HFFc6 (cell line): ENCODE measurements at regions not wholly inside any gene's neighbourhood (a gene's known extent, or its start where the extent isn't known, plus 50 kb on each side); places are given as distances from the start of the nearest gene placed in this dataset.

ENCODE experiments used
- DNase-seq: peaks from one replicate; pipeline ENCODE4 v3.0.0-alpha.2; 2018
- H3K27ac Mint-ChIP-seq: 2 replicates; pipeline ENCODE4 v1.8.0; 2020; ENCODE audit warnings: mild to moderate bottlenecking, mixed read lengths
- H3K27me3 Mint-ChIP-seq: 2 replicates; pipeline ENCODE4 v1.8.0; 2021; ENCODE audit warnings: mild to moderate bottlenecking, moderate library complexity, mixed read lengths; ENCODE audit not compliant: insufficient read depth
- H3K36me3 Mint-ChIP-seq: 2 replicates; pipeline ENCODE4 v1.8.0; 2021; ENCODE audit warnings: low read depth, mixed read lengths
- H3K4me1 Mint-ChIP-seq: 2 replicates; pipeline ENCODE4 v1.8.0; 2020; ENCODE audit warnings: low read depth, mixed read lengths
- H3K4me3 Mint-ChIP-seq: 2 replicates; pipeline ENCODE4 v1.8.0; 2020; ENCODE audit warnings: mild to moderate bottlenecking, moderate library complexity, mixed read lengths
- H3K9me3 Mint-ChIP-seq: 2 replicates; pipeline ENCODE4 v1.8.0; 2020; ENCODE audit warnings: mild to moderate bottlenecking, mixed read lengths
- TF ChIP-seq, protein P1 (sequence below): fragments of 200-600 bp; sonication (generic); IDR thresholded peaks from 2 replicates; pipeline ENCODE4 v1.5.0; 2021; ENCODE audit warnings: antibody characterized with exemption, mild to moderate bottlenecking

DNA sequence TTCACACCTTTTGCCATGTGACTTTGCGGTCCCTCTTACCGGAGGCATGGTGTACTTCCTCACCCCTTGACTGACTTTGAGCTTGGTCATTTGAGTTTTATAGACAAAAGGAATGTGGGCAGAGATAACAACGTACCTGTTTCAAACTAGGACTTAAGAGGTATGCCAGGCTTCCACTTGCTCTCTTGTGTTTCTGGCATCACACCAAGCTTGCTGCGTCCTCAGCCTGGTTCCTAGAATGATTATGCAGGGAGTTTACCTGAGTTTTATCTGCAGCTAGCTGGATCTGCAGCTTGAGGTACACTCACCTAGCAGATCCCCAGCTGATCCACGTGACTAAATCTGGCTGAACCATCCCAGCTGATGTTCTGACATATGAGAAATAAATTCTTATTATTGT is 66.2 kb downstream of the PLK2 start:
- Mint-ChIP-seq H3K4me3 (no peak overlapping the region), H3K27ac (no peak overlapping the region), H3K4me1 (peaks cover 12% of the 10 kb centered on the region), H3K9me3 (no peaks in the 10 kb centered on the region), H3K36me3 (no peaks in the 10 kb centered on the region), H3K27me3 (no peaks in the 10 kb centered on the region; the same call in none of the 2 replicates)
- no peak for DNase-seq
- TF ChIP-seq, protein P1, sequence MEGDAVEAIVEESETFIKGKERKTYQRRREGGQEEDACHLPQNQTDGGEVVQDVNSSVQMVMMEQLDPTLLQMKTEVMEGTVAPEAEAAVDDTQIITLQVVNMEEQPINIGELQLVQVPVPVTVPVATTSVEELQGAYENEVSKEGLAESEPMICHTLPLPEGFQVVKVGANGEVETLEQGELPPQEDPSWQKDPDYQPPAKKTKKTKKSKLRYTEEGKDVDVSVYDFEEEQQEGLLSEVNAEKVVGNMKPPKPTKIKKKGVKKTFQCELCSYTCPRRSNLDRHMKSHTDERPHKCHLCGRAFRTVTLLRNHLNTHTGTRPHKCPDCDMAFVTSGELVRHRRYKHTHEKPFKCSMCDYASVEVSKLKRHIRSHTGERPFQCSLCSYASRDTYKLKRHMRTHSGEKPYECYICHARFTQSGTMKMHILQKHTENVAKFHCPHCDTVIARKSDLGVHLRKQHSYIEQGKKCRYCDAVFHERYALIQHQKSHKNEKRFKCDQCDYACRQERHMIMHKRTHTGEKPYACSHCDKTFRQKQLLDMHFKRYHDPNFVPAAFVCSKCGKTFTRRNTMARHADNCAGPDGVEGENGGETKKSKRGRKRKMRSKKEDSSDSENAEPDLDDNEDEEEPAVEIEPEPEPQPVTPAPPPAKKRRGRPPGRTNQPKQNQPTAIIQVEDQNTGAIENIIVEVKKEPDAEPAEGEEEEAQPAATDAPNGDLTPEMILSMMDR = no peak

DNA sequence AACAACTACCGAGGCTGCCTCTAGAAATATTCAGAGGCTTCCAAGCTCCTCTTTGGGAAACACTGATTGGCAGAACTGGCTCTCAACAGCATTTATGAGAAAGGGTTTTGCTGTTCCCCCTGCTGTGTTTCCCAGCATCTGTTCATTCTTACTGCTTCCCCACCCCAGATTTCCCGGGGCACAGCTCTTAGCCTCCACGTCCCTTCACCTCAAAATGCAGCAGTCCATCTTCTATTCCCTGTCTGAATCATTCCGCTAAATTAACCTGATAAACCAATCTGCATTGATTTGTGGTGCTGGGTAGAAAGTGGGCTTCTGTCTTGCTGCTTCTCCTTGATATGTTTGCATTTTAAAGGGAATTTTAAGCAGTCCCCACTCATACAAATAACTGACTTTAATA is 67.4 kb downstream of the PLK2 start:
- H3K27ac Mint-ChIP-seq = no peak overlapping the region
- H3K4me1 Mint-ChIP-seq = peaks cover 12% of the 10 kb centered on the region
- TF ChIP-seq, protein P1 = no peak
- no peak for DNase-seq
- no peaks in the 10 kb centered on the region; the same call in none of the 2 replicates for H3K27me3 Mint-ChIP-seq
- no peaks in the 10 kb centered on the region for H3K36me3 Mint-ChIP-seq
- H3K9me3 Mint-ChIP-seq = no peaks in the 10 kb centered on the region
- no peak overlapping the region for H3K4me3 Mint-ChIP-seq

DNA sequence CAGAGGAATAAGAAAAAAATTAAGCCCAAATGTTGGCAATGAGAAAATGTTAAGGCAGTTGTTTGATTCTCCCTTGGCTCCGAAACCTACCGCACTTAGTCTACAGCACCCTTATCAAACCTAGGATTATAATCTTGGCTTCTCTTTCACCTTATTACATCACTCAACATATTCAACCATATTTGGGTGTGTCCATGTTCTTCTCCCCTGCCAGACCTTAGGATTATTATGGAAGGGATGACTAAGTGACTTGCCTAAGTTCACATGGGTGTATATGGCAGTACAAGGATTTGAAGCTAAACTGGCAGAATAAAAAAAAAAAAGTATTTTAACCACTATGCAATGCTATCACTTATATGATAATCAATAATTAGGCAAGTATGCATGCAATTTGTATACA is 76.4 kb downstream of the PLK2 start:
- H3K4me1 Mint-ChIP-seq = no peaks in the 10 kb centered on the region
- H3K9me3 Mint-ChIP-seq = peaks cover 13% of the 10 kb centered on the region
- no peak overlapping the region for H3K4me3 Mint-ChIP-seq
- H3K36me3 Mint-ChIP-seq = peaks cover 20% of the 10 kb centered on the region
- TF ChIP-seq, protein P1 = no peak
- H3K27ac Mint-ChIP-seq = no peak overlapping the region
- no peak for DNase-seq
- H3K27me3 Mint-ChIP-seq = no peaks in the 10 kb centered on the region

DNA sequence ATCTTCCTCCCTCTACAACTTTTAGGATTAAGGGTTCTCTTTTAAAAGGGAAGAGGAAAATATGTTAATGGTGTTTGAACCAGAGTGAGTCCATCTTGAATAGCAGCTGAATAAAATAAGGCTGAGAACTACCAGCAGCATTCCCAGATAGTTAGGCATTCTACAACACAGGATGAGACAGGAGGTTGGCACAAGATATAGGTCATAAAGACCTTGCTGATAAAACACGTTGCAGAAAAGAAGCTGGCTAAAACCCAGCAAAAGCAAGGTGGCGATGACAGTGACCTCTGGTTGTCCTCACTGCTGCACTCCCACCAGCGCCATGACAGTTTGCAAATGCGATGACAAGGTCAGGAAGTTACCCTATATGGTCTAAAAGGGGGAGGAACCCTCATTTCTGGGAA is 77.8 kb downstream of the PLK2 start:
- Mint-ChIP-seq H3K4me1 (no peaks in the 10 kb centered on the region), H3K4me3 (no peak overlapping the region), H3K9me3 (peaks cover 26% of the 10 kb centered on the region), H3K27me3 (no peaks in the 10 kb centered on the region), H3K36me3 (peaks cover 22% of the 10 kb centered on the region), H3K27ac (no peak overlapping the region)
- DNase-seq = no peak
- TF ChIP-seq, protein P1 = no peak

DNA sequence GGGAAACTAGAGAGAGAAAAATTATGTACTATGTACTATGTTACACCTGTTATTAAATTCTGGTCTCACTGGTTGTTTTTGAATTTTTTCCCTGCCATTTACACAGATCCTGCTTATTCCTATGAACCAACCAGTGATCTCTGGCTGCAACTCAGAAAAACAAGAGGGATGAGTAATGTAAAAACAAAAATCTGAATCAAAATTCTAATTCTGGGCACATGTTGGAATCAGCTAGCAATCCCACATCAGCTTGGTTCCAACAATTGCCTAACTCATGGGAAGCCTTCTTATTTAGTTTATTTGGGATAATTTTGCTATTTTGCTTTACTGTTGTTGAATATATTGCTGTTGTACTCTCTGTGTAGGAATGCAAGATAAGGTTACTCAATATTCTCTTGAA is 78.3 kb downstream of the PLK2 start:
- no peak overlapping the region for H3K27ac Mint-ChIP-seq
- no peak for DNase-seq
- H3K27me3 Mint-ChIP-seq = no peaks in the 10 kb centered on the region
- H3K4me3 Mint-ChIP-seq = no peak overlapping the region
- H3K4me1 Mint-ChIP-seq = no peaks in the 10 kb centered on the region
- TF ChIP-seq, protein P1 = no peak
- peaks cover 29% of the 10 kb centered on the region for H3K9me3 Mint-ChIP-seq
- H3K36me3 Mint-ChIP-seq = peaks cover 22% of the 10 kb centered on the region

DNA sequence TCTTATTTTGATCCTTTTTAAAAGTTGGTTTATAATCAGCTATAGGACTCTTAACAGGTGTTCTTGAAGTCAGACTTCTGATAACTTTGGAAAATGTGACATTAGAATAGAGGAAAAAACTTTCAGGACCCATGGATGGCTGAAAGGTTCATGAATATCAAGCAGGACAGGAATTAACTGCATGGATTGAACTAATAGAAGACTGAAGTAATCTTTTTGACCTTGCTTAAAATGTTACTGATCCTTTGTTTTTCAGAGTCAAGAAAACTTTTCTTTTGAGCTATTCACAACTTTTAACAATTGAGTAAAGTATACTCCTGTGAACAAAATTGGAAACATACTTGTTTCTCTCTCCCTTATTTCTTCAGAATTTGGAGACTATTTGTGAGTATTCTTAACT is 79.2 kb downstream of the PLK2 start:
- H3K27ac Mint-ChIP-seq = no peak overlapping the region
- TF ChIP-seq, protein P1 = no peak
- no peak overlapping the region for H3K4me3 Mint-ChIP-seq
- H3K9me3 Mint-ChIP-seq = peaks cover 29% of the 10 kb centered on the region
- DNase-seq = no peak
- H3K36me3 Mint-ChIP-seq = peaks cover 28% of the 10 kb centered on the region
- H3K4me1 Mint-ChIP-seq = no peaks in the 10 kb centered on the region
- peaks cover 1% of the 10 kb centered on the region; the same call in 1 of the 2 replicates for H3K27me3 Mint-ChIP-seq
